DND-41 (cell line): ENCODE measurements at regions not wholly inside any gene's neighbourhood (a gene's known extent, or its start where the extent isn't known, plus 50 kb on each side); places are given as distances from the start of the nearest gene placed in this dataset.

Source experiments
- CTCF ChIP-seq: IDR thresholded peaks from 2 replicates; pipeline ENCODE4 v1.5.1; 2012; ENCODE audit warnings: borderline replicate concordance, low read length, moderate library complexity, mild to moderate bottlenecking; ENCODE audit not compliant: poor library complexity, severe bottlenecking; ENCODE audit errors: extremely low read depth
- EZH2 ChIP-seq: IDR thresholded peaks from 3 replicates; pipeline ENCODE4 v1.6.1; 2012; ENCODE audit warnings: borderline replicate concordance, low read depth, mild to moderate bottlenecking, moderate library complexity, low read length, inconsistent platforms; ENCODE audit not compliant: severe bottlenecking

GRCh38 chr1:78825561-78825960 is 175.9 kb downstream of the IFI44 start:
- TF ChIP-seq CTCF (no peak), EZH2 (no peak)
